ENCODE measurements at regions not wholly inside any gene's neighbourhood (a gene's known extent, or its start where the extent isn't known, plus 50 kb on each side); places are given as distances from the start of the nearest gene placed in this dataset.

DNA sequence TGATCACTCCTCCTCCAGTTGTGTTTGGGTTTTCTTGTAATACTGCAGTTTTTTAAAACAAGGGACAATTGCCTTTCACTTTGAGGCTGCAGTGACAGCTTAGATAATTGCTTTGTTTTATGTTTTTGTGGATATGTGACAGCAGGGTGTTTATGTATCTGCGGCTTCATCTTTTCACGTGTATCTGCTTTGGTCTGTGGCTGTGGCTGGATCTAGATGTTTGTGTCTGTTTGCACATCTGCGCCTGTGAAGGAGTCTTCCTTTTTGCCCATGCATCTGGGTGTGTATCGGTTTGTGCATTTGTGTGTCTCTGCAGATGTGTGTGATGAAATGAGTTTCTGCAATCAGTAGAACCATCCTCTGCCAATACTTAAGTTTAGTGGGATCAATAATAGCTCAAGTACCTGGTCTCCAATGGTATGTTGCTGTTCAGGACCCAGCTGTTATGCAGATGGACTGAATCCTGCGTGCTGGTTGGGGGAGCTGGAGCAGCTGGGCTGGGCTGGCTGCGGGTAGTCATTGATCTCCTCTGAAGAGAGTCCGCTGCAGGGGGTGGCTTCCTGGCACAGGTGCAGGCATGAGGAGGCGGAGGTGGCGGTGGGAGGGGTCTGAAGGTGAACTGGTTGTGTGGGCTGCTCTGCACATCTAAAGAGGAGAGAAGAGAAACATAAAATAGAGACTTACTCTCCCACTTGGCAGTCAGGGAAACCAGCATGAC lies 390.3 kb downstream of the SH2D1A start:
- TF ChIP-seq, protein P1, sequence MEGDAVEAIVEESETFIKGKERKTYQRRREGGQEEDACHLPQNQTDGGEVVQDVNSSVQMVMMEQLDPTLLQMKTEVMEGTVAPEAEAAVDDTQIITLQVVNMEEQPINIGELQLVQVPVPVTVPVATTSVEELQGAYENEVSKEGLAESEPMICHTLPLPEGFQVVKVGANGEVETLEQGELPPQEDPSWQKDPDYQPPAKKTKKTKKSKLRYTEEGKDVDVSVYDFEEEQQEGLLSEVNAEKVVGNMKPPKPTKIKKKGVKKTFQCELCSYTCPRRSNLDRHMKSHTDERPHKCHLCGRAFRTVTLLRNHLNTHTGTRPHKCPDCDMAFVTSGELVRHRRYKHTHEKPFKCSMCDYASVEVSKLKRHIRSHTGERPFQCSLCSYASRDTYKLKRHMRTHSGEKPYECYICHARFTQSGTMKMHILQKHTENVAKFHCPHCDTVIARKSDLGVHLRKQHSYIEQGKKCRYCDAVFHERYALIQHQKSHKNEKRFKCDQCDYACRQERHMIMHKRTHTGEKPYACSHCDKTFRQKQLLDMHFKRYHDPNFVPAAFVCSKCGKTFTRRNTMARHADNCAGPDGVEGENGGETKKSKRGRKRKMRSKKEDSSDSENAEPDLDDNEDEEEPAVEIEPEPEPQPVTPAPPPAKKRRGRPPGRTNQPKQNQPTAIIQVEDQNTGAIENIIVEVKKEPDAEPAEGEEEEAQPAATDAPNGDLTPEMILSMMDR (IDR thresholded peaks at IDR 0.05), result no peak
- TF ChIP-seq EZH2 (IDR thresholded peaks at IDR 0.05) (no peak), EZH2phosphoT487 (IDR thresholded peaks at IDR 0.05) (no peak)
